ENCODE measurements at regions not wholly inside any gene's neighbourhood (a gene's known extent, or its start where the extent isn't known, plus 50 kb on each side); places are given as distances from the start of the nearest gene placed in this dataset.

DNA sequence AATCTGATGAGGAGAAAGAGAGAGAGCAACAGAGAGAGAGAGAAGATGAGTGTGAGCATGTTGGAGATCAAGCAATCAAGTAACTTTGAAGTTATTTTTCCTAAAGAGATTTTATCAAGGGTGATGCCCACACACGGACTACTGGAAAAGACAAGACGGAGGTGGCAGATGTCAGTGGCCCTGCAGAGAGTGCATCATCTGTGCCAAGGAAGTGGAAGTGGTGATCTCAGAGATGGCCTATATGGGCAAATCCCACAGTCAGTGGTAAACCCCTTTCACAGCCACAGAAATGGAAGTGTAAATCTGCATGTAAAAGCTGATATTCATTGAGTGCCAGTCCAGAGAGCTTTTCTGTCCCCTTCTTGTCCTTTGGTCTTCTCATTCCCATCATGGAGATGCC lies 577.2 kb upstream of the AADAT start:
- no peaks in the 10 kb centered on the region for H3K9me3 Mint-ChIP-seq (ENCODE audit: unreplicated experiment)
- no peaks in the 10 kb centered on the region for H3K36me3 Mint-ChIP-seq (ENCODE audit: unreplicated experiment)
- no peak overlapping the region for H3K4me3 Mint-ChIP-seq (ENCODE audit: unreplicated experiment)
- TF ChIP-seq, protein P1, sequence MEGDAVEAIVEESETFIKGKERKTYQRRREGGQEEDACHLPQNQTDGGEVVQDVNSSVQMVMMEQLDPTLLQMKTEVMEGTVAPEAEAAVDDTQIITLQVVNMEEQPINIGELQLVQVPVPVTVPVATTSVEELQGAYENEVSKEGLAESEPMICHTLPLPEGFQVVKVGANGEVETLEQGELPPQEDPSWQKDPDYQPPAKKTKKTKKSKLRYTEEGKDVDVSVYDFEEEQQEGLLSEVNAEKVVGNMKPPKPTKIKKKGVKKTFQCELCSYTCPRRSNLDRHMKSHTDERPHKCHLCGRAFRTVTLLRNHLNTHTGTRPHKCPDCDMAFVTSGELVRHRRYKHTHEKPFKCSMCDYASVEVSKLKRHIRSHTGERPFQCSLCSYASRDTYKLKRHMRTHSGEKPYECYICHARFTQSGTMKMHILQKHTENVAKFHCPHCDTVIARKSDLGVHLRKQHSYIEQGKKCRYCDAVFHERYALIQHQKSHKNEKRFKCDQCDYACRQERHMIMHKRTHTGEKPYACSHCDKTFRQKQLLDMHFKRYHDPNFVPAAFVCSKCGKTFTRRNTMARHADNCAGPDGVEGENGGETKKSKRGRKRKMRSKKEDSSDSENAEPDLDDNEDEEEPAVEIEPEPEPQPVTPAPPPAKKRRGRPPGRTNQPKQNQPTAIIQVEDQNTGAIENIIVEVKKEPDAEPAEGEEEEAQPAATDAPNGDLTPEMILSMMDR (IDR thresholded peaks at IDR 0.05; ENCODE audit: partially characterized antibody, unreplicated experiment) = no peak
- no peaks in the 10 kb centered on the region for H3K27me3 Mint-ChIP-seq (ENCODE audit: unreplicated experiment)
- no peak overlapping the region for H3K27ac Mint-ChIP-seq (ENCODE audit: unreplicated experiment)
- no peak for DNase-seq
- H3K4me1 Mint-ChIP-seq (ENCODE audit: low read depth, unreplicated experiment) = no peaks in the 10 kb centered on the region

- Mint-ChIP-seq H3K4me3 (ENCODE audit: unreplicated experiment) (no peak overlapping the region), H3K36me3 (ENCODE audit: unreplicated experiment) (no peaks in the 10 kb centered on the region), H3K27ac (ENCODE audit: unreplicated experiment) (no peak overlapping the region), H3K27me3 (ENCODE audit: unreplicated experiment) (no peaks in the 10 kb centered on the region), H3K9me3 (ENCODE audit: unreplicated experiment) (no peaks in the 10 kb centered on the region), H3K4me1 (ENCODE audit: low read depth, unreplicated experiment) (no peaks in the 10 kb centered on the region)
- TF ChIP-seq, protein P1 (IDR thresholded peaks at IDR 0.05; ENCODE audit: partially characterized antibody, unreplicated experiment) = no peak
- DNase-seq = no peak
These were observed 572.5 kb upstream of the AADAT start for GRCh38 chr4:170662250-170662649.

DNA sequence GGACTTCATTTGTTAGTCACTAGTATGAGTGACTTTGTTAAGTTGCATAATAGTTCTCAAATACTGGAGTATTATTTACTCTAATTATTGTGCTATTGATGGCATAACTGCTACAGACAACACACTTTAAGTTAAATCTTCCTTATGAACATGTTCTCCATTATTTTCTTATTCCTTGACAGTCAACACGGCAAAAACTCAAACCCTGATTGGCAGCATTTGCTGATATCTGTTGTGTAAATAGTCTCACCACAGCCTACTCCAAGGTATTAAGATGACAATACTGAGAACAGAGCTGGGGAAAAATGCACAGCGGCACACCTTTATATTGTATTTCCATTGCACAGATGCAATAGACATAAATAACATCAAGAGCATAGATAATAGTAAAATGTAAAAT lies 568.0 kb upstream of the AADAT start:
- H3K9me3 Mint-ChIP-seq (ENCODE audit: unreplicated experiment) = no peaks in the 10 kb centered on the region
- H3K27me3 Mint-ChIP-seq (ENCODE audit: unreplicated experiment) = no peaks in the 10 kb centered on the region
- DNase-seq = no peak
- no peaks in the 10 kb centered on the region for H3K4me1 Mint-ChIP-seq (ENCODE audit: low read depth, unreplicated experiment)
- no peak overlapping the region for H3K4me3 Mint-ChIP-seq (ENCODE audit: unreplicated experiment)
- TF ChIP-seq, protein P1 (IDR thresholded peaks at IDR 0.05; ENCODE audit: partially characterized antibody, unreplicated experiment) = no peak
- H3K36me3 Mint-ChIP-seq (ENCODE audit: unreplicated experiment) = no peaks in the 10 kb centered on the region
- no peak overlapping the region for H3K27ac Mint-ChIP-seq (ENCODE audit: unreplicated experiment)

- Mint-ChIP-seq H3K9me3 (ENCODE audit: unreplicated experiment) (no peaks in the 10 kb centered on the region), H3K4me1 (ENCODE audit: low read depth, unreplicated experiment) (no peaks in the 10 kb centered on the region)
These were observed 566.8 kb upstream of the AADAT start for GRCh38 chr4:170656506-170656905.

GRCh38 chr4:170652571-170652970 lies 562.8 kb upstream of the AADAT start:
- Mint-ChIP-seq H3K36me3 (ENCODE audit: unreplicated experiment) (no peaks in the 10 kb centered on the region), H3K4me1 (ENCODE audit: low read depth, unreplicated experiment) (no peaks in the 10 kb centered on the region), H3K4me3 (ENCODE audit: unreplicated experiment) (no peak overlapping the region), H3K27me3 (ENCODE audit: unreplicated experiment) (no peaks in the 10 kb centered on the region), H3K27ac (ENCODE audit: unreplicated experiment) (no peak overlapping the region), H3K9me3 (ENCODE audit: unreplicated experiment) (no peaks in the 10 kb centered on the region)
- TF ChIP-seq, protein P1 (IDR thresholded peaks at IDR 0.05; ENCODE audit: partially characterized antibody, unreplicated experiment) = no peak
- DNase-seq = no peak

More at GRCh38 chr4:170656506-170656905, 566.8 kb upstream of the AADAT start:
- no peak for DNase-seq
- H3K36me3 Mint-ChIP-seq (ENCODE audit: unreplicated experiment) = no peaks in the 10 kb centered on the region
- no peak overlapping the region for H3K27ac Mint-ChIP-seq (ENCODE audit: unreplicated experiment)
- H3K4me3 Mint-ChIP-seq (ENCODE audit: unreplicated experiment) = no peak overlapping the region
- TF ChIP-seq, protein P1 (IDR thresholded peaks at IDR 0.05; ENCODE audit: partially characterized antibody, unreplicated experiment) = no peak
- H3K27me3 Mint-ChIP-seq (ENCODE audit: unreplicated experiment) = no peaks in the 10 kb centered on the region
